GM18868 (cell line): ENCODE measurements at regions not wholly inside any gene's neighbourhood (a gene's known extent, or its start where the extent isn't known, plus 50 kb on each side); places are given as distances from the start of the nearest gene placed in this dataset.

ENCODE experiments used
- ATAC-seq: cut with Tn5 transposase; IDR thresholded peaks from one replicate; pipeline ENCODE4 v1.9.1; 2021; ENCODE audit warnings: mild to moderate bottlenecking, moderate library complexity; ENCODE audit not compliant: unreplicated experiment

DNA sequence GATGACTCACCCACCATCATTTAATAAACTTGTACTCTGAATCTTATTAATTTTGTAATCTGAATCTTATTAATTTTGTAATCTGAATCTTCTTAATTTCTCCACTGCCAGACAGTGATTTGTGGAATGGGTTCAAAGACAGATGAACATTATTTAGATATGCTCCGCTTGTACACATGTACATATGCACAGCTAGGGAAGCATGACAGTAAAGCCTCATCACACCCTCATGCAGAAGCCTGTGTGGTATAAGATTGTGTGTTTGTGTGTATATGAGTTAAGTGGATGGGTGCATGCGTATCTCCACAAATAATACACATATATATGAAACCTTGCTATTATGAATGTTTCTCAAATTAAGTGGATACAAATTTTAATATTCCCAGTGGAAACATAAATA, 318.5 kb upstream of the SFRP2 start:
- no peak for ATAC-seq

DNA sequence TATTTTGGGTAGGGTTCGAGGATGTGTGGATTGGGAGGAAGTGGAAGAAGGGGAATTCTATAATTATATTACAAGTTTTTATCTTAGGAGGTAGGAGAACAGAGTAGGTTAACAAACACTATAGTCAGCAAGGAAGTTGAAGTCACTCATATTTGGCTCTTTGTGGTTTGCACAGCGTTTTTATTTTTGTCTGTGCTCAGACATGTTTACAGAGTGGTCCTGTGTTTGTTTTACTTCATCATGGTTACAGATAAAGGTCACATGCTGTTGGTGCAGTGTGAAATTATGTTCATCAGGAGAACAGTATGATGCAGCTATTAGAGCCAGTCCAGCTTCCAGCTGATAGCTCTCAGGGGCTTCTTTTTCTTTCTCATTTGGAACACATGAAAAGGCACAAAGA, 299.9 kb upstream of the SFRP2 start:
- ATAC-seq, result peak; percentile 53

DNA sequence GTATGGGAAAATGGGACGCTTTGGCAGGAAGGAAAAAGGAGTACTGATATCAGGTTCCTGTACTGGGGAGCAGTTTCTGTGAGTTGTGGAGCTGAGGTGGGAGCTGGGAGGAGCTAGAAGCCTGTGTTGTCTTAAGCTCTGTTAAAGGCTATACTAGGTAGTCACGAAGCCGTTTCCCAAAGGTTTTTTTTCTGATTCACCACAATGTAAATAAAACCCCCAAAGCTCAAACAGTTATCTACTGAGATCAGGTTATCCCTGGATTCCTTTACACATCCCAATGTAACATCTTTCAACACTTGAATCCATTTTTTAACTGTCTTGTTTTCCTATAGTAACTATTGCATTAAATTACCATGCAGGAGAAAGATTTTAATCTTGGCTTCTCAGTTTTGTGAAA, 297.4 kb upstream of the SFRP2 start:
- no peak for ATAC-seq

DNA sequence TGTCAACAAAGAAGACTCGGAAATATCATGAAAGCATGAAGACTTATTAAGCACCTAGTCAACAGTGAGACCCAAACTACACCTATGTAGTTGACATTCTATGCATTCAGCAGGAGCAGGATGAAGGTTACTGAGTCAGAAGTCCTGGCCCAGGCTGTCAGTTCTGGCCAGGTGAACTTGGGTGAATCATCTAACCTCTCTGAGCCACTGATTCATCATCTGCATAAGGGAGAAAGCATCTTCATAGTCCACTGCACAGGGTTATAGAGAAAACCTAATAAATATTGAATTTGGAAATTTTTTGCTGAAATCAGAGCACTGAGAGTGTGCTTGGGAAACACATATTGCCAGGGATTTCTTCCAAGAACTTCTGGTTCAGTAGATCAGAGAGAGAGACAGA, 296.0 kb upstream of the SFRP2 start:
- no peak for ATAC-seq

DNA sequence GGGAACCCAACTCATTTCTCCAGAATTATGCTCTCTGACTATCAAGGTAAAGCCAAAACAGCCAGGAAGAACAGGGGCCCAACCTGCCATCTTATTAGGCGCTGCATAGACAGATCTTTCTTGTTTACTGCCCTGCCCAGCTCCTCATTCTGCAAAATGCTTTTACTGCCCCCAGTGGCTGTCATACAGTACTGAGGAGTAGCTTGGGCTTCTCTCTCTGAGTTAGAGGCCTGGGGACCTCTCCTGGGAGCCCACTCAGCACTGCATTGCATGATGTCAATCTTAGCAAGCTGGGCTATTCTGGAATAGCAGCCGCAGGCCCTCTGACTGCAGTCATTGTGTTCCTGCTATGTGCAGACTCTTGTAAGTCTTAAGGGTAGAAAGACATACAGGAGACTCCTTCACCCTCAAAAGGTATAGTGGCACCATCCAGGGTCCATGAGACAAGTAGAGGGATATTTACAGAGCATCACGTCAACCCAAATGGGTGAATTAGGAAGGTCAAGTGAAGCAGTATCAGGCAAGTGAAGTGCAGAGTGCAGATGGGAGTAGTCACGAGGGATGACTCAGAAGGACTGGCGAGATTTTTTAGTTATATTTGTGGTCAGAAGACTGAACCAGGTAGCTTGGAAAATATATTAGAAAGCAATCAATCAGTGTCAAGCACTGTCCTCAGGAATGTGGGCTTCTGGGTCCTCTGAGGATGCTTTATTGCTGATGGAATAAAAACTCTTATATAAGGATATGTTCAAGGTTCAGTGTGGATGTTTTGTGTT, 294.1 kb upstream of the SFRP2 start:
- peak; percentile 74 for ATAC-seq

DNA sequence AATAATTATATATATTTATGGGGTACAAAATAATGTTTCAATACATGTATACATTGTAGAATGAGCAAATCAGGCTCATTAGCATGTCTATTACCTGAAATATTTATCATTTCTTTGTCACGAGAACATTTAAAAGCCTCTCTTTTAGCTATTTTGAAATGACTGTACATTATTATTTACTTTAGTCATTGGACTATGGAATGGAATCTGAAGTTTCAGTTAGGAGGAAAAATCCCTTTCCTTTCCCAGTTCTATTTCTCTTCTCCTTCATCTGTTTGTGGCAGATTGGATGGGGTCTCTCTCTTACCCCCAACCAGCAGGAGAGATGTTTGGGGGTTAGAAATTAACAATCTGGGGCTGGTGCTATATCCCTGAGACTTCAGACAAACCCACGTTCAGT, 292.5 kb upstream of the SFRP2 start:
- ATAC-seq, result no peak

DNA sequence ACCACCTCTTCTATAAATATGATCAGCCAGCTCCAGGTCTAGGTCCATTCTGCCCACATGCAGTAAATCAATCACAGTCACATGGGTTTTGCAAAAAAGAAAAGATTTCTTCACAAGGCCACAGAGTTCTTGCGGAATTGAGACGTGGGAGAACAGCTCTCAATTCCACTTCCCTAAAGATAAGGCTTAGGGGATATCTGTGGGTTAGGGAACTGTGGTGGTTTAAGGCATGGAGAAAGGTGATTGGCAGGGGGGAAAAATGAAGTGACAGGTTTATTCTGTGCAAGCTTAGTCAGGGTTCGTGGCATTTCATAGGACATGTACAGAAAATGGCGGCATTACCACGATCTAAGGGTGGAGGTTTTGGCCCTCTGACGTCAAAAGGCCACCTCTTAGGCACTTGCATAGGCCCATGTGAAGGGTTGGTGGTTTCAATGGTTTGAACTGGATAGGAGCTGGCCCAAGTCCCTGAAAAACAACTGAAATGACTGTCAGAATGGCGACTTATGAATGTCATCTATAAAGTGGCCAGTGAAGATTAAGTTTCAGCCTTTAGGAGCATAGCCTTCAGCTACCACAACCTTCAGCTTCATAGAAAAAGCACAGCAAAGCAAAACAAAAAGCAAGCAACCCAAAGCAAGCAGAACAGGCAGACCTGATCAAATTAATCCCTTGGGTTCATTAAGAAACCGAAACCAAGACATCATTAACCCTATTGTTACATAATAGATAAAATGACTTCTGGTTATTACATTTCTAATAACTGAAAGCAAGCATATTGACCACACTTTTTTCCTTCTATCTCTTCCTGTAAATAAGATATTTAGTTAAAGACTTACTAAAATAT, 289.8 kb upstream of the SFRP2 start:
- no peak for ATAC-seq

DNA sequence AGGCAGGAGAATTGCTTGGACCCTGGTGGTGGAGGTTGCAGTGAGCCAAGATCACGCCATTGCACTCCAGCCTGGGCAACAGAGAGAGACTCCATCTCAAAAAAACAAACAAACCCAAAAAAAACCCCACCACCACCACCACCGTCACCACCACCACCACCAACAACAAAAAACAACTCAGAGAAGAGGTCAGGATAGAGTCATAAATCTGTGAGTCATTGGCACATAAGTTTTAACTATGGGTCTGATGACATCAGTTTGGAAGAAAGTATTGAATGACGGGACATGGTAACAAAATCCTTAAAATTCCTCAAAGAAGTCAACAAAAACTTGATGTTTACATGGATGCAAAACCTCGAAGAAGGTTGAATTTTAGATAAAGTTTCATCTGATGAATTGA, 288.0 kb upstream of the SFRP2 start:
- no peak for ATAC-seq

DNA sequence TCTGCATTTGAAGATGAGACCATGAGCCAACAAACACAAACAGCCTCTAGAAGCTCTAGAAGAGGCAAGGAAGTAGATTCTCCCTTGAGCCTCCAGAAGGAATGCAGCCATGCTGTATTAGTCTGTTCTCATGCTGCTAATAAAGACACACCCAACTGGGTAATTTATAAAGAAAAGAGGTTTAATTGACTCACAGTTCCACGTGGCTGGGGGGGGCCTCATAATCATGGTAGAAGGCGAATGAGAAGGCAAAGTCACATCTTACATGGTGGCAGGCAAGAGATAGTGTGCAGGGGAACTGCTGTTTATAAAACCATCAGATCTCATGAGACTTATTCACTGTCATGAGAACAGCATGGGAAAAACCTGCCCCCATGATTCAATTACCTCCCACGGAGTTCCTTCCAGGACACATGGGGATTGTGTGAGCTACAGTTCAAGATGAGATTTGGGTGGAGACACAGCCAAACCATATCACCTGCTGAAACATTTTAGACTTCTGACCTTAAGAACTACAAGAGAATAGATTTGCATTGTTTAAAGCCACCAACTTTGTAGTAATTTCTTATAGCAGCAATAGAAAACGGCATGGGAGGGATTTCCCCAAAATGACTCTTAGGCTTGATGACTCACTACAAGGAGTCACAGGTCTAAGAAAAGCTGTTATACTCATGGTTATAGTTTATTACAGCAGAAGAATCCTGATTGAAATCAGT, 284.4 kb upstream of the SFRP2 start:
- peak; percentile 96 for ATAC-seq

DNA sequence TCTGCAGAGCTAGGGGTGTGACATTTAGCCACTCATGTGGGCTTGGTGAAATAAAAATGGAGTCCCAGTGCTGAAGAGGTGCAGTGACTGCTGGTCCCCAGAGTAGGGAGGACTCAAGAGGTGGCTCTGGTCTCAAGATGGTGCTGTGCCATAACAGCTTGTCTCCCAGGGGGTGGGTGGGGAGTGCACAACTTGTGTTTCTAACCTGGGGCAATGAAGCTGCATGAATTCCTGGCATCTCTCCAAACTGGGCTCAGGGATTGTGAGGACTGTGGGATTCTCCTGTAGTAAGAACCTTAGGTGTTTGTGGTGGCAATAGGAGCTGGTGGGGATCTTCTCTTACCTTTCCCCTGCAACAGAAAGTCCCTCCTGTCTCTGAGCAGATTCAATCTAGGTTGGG, 278.9 kb upstream of the SFRP2 start:
- no peak for ATAC-seq

DNA sequence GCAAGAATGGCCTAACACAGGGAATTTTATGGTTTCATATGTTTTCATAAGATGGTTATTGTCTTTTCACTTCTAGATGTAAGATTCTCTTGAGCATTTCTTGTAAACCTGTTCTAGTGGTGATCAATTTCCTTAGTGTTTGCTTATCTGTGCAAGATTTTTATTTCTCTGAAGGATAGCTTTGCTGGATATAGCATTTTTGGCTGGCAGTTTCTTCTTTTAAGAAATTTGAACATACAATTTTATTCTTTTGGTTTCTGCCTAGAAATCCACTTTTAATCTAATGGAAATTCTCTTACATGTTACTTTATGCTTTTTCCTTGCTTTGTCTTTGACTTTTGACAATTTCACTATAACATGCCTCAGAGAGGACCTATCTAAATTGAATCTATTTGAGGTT, 276.5 kb upstream of the SFRP2 start:
- ATAC-seq, result no peak

DNA sequence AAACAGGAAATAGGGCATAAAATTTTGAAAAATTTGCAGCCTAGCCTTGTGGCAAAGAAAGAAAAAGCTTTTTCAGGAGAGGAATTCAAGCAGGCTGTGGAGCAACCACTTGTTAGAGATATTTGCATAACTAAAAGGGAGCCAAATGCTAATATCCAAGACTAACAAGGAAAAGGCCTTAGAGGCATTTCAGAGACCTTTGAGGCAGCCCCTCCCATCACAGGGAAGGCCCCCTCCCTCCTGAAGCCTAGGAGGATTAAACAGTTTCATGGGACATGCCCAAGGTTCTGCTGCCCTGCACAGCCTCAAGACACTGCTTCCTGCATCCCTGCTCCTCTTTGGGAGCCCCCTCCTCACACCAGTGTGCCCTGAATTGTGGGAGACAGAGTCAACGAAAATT, 275.4 kb upstream of the SFRP2 start:
- no peak for ATAC-seq

DNA sequence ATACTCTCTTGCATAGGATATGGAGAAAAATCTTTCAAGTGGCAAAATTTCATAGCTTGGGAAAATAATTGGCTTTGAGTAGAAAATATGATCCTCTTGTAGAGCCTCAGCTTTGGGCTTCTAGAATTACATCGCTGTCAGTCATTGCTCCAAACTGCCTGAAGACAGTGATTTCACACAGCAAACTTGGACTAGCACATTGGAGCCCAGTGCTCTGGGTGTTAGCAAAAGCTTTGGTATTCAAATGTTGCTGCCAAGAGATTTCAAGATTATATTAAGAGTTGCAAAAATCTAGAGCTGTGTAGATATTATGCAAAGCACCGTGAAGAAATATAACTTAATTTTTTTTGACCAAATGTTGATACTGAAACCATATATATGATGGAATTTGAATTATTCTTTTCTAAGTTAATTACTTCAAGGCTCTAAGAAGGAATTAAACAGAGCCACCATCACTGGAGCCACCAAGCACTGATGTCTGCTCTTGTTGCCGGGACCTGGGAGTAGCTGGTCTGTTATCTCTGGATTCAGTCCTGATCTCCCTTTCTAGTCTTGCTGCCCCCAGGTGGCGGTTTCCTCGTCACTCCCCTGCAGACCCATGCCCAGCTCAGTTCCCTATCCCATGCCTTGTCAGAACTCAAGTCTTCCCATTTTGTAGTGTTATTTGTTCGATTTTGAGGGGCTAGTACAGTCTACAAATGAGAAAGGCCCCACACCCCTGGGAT, 260.7 kb upstream of the SFRP2 start:
- no peak for ATAC-seq

DNA sequence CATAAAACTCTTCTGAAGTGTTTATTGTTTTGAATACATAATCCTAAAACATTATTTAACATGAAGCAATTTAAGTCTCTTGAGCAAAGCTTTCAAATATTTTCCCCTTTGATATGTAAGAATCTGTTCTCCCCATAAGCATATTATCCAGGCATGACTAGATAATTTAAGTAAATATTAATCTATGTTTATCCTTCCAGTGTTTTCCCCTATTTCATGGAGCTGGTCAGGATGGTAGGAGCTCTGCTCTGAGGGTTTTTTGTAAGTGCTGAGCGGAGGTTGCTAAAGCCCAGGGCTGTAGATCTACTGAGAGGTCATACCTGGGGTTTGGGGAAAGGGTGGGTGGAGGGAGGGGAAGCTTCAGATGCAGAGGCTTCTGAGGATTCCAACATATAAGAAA, 258.9 kb upstream of the SFRP2 start:
- ATAC-seq, result no peak

DNA sequence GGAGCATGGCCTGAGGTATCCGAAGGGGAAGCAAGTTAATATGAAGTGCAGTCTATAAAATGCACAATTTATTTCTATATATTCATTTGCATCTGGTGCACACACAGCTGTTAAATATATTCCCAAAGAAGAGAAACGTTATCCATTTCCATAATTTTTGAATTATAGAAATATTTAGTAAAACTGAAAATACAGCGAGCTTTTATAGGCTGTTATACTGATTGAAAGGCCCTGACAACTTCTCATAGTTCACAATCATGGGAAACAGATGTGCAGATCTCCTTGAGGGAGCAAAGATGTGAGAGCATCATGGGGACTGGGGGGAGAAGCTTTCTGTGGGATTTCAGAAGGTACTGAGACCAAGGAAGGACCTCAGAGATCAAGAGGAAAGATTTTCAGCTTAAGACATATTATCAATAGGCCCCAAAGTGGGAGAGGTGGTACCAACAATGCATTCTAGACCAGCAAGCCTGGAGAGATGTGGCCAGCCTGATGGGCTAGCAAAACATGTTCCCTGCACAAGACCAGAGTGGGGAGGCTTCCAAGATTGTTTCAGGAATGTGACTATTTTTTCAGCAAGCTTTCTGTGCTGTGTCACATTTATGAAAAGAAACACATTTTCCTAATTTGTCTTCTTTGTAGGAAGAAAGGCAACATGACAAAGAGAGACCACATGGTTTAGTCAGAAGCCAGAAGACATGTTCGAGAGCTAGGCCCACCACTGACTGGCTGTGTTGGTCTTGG, 256.0 kb upstream of the SFRP2 start:
- ATAC-seq, result no peak

DNA sequence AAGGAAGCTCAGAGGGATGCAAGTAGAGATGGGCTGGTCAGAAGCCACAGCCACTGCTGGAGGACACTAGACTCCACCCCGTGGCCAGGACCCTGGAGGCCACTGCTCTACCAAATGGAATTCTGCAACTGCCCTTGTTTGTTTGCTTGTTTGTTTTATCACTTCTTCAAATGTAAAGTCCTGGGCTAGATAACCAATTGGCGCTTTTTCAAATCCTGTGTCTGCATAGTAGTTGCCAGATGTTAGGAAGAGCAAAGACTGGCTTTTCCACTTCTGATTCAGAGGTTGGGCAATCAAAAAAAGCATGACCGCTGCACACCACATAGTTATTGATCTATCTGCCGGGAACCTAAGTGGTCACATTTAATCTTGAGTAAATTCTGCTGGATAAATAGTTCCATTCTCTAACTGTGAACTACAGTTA, 255.2 kb upstream of the SFRP2 start:
- ATAC-seq, result no peak

DNA sequence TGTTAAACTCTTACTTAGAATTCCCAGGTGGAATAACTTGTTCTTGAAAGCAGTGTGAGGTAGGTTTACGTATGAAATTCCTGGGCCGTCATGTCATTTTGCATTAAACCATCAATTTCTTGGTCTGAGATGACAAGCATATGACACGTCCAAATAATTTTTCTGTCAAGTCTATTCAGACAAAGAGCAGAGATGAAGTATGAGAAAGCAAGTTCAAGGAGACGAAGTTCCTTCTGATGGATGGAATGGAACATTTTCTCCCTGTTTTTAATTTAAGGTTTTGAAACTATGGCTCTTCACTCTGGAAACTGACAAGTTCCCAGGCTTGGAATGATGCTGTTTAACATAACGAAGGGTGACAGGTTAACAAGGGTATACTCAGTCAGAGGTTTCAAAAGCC, 252.8 kb upstream of the SFRP2 start:
- ATAC-seq, result no peak

DNA sequence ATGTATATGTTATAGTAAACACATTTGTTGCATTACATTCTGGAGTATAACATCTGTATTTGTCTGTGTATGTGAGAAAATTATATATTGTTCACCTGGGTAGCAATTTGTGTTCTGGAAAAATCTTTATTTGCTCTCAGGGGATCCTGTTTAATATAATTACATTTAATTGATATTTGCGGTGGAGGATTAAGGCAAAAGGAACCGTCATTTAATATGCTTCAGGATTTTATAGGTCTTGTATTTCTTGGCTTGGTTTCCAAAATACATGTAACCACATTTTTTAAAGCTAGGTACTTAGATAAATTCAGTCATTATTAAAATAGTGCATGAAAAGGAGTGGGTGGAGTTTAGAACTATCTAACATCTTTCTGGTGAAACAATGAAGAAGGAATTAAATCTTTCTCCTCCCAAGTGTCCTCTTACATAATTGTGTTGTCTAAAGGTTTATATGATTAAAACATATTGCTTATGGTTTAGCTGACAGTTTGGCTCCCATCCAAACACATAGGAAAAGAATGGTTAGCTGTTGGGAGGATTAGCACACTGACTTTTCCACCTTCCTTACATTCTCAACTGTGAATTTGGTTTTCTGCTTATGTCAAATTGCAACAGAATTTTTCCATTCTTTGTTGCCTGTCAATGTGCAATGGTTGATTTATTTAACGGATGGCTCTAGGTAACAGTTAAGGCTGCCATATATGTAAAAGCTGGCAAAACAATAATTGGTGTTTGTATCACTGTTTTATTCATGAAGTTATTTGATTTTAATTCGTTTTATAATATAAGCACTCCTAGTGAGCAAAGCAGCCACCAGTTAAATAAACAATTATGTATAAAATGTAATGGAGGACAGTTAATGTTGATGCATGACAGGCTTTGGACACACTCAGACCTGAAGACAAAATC, 250.8 kb upstream of the SFRP2 start:
- no peak for ATAC-seq

DNA sequence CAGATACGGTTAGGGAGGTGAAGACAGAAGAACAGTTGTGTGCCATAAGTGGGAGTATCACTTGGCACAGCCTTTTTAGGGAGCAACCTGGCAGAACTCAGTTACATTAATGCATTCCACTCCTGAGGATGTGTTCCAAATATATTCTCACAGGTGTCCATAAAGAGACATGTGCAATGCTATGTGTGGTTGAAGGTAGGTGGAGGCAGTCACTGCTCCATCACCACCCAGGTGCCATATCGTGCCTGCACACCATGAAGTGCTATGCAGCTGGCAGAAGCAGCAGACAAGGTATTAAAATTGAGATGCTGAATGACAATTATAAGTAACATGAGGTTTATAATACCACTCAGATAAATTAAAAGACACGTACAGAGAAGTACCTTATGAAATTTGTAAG, 248.0 kb upstream of the SFRP2 start:
- ATAC-seq, result no peak
